Endothelial cell (in vitro differentiated cells): ENCODE measurements at regions not wholly inside any gene's neighbourhood (a gene's known extent, or its start where the extent isn't known, plus 50 kb on each side); places are given as distances from the start of the nearest gene placed in this dataset.

Experiments used
- DNase-seq: peaks from one replicate; pipeline ENCODE4 v3.0.0; 2021; ENCODE audit warnings: low spot score
- H3K27ac Mint-ChIP-seq: one replicate; pipeline ENCODE4 v1.8.0; 2021; ENCODE audit warnings: mixed read lengths, inconsistent platforms; ENCODE audit not compliant: unreplicated experiment
- H3K27me3 Mint-ChIP-seq: one replicate; pipeline ENCODE4 v1.8.0; 2021; ENCODE audit warnings: mild to moderate bottlenecking, moderate library complexity, mixed read lengths, inconsistent platforms; ENCODE audit not compliant: unreplicated experiment
- H3K36me3 Mint-ChIP-seq: one replicate; pipeline ENCODE4 v1.8.0; 2021; ENCODE audit warnings: mild to moderate bottlenecking, low read depth, mixed read lengths, inconsistent platforms; ENCODE audit not compliant: unreplicated experiment
- H3K4me1 Mint-ChIP-seq: one replicate; pipeline ENCODE4 v1.8.0; 2021; ENCODE audit warnings: mild to moderate bottlenecking, mixed read lengths, inconsistent platforms; ENCODE audit not compliant: unreplicated experiment
- H3K4me3 Mint-ChIP-seq: one replicate; pipeline ENCODE4 v1.8.0; 2021; ENCODE audit warnings: mild to moderate bottlenecking, mixed read lengths, inconsistent platforms; ENCODE audit not compliant: unreplicated experiment
- H3K9me3 Mint-ChIP-seq: one replicate; pipeline ENCODE4 v1.8.0; 2021; ENCODE audit warnings: mixed read lengths, inconsistent platforms; ENCODE audit not compliant: unreplicated experiment
- TF ChIP-seq, protein P1 (sequence below): fragments of 200-600 bp; sonication (generic); IDR thresholded peaks from one replicate; pipeline ENCODE4 v1.5.0; 2021; ENCODE audit warnings: antibody characterized with exemption; ENCODE audit not compliant: unreplicated experiment

DNA sequence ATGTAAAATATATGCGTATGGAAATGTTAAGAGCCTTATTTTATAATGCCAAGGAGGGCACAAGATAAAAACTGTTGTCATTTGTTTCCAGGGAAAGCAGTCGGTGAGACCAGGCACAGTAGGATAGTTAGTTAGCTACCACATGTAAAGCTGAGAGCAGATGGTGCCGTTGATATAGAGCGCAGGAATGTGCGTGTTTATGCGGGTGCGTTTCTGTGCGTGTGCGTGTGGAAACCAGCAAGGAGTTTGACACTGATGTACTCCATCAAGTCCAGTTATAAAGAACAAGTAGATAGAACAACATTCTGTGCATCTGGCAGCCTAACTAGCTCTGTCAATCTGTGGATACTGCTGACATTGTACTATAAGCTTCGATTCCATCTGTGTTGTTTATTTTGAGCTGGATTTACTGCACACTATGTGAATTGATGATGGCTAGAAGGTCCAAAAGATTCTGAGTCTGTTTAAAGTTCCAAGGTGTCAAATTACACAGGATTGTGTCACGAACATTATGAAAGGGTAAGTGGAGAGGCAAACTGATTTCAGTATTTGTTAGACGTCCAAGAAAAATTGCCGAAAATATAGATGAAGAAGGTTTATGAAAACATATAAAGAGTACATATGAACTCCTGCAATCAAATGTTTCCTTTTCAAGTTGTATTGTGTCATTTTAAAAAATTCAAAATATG, 494.9 kb upstream of the MEF2C start:
- H3K27me3 Mint-ChIP-seq = no peaks in the 10 kb centered on the region
- no peak overlapping the region for H3K27ac Mint-ChIP-seq
- TF ChIP-seq, protein P1, sequence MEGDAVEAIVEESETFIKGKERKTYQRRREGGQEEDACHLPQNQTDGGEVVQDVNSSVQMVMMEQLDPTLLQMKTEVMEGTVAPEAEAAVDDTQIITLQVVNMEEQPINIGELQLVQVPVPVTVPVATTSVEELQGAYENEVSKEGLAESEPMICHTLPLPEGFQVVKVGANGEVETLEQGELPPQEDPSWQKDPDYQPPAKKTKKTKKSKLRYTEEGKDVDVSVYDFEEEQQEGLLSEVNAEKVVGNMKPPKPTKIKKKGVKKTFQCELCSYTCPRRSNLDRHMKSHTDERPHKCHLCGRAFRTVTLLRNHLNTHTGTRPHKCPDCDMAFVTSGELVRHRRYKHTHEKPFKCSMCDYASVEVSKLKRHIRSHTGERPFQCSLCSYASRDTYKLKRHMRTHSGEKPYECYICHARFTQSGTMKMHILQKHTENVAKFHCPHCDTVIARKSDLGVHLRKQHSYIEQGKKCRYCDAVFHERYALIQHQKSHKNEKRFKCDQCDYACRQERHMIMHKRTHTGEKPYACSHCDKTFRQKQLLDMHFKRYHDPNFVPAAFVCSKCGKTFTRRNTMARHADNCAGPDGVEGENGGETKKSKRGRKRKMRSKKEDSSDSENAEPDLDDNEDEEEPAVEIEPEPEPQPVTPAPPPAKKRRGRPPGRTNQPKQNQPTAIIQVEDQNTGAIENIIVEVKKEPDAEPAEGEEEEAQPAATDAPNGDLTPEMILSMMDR = no peak
- no peak overlapping the region for H3K4me3 Mint-ChIP-seq
- H3K9me3 Mint-ChIP-seq = no peaks in the 10 kb centered on the region
- H3K4me1 Mint-ChIP-seq = no peaks in the 10 kb centered on the region
- no peak for DNase-seq
- H3K36me3 Mint-ChIP-seq = no peaks in the 10 kb centered on the region

DNA sequence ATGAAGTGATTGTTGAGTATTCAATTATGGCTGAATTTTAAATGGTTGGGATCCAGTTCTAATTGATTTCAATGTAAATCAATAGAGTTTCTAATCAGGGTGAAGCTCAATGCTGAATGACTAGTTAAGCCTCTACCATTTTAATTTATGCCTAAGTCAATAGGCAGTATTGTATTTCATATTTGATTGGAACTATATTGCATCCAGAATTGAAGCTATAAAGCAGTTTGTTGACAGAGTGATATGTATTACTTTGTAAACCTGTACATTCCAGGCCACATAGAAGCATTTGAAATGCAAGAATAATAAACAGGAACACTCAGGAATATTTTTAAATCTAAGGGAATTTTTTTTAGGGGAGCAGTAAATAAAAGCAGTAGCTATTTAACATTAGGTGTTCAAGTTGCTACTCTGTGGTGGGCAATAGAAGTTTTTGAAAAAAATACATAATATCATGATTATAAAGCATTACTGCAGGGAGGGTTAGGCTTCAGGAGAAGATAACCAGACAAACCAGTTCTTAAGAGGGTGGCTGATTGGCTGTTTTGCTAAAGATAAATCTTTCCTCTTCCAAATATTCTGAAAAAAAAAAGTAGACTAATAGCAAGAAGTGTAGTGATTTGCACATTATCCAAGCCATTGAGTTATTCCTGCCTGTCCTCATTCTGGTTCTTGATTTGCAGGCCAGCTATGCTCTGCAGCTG, 492.0 kb upstream of the MEF2C start:
- H3K9me3 Mint-ChIP-seq = no peaks in the 10 kb centered on the region
- H3K27ac Mint-ChIP-seq = no peak overlapping the region
- no peaks in the 10 kb centered on the region for H3K4me1 Mint-ChIP-seq
- TF ChIP-seq, protein P1 = no peak
- DNase-seq = no peak
- no peak overlapping the region for H3K4me3 Mint-ChIP-seq
- H3K36me3 Mint-ChIP-seq = no peaks in the 10 kb centered on the region
- H3K27me3 Mint-ChIP-seq = no peaks in the 10 kb centered on the region

DNA sequence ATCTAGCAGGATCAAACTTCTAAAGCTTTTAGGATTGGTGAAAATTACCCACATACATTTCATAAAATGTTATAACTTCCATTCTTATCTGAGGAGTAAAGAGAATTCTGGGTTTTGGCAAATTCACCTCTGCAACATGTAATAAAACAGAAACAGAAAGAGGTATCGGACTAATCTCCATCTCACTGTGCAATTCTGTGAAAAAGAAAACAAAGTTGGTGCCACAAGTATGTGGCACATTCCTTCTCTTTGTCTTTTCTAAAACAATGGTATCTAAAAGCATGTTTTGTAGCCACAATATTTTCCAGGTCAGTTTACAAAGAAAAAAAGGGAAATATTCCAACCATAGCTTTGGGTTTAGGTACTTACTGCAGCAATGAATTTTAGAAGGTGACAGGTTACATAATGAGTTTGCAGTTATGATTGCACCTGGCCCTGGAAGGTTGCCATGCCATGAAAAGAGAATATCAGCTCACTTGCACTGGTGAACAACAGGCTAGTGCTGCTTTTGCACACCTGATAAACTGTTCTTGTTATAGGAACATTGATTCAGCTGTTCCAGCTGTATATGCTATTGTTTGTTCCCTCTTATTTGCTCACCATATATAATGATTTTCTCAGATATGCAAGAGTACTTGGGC, 491.3 kb upstream of the MEF2C start:
- Mint-ChIP-seq H3K27ac (no peak overlapping the region), H3K27me3 (no peaks in the 10 kb centered on the region), H3K36me3 (no peaks in the 10 kb centered on the region), H3K4me1 (no peaks in the 10 kb centered on the region), H3K4me3 (no peak overlapping the region), H3K9me3 (no peaks in the 10 kb centered on the region)
- TF ChIP-seq, protein P1 = no peak
- no peak for DNase-seq

GRCh38 chr5:89372176-89372575, 489.2 kb upstream of the MEF2C start:
- Mint-ChIP-seq H3K36me3 (no peaks in the 10 kb centered on the region), H3K9me3 (no peaks in the 10 kb centered on the region), H3K27ac (no peak overlapping the region), H3K4me3 (no peak overlapping the region), H3K4me1 (no peaks in the 10 kb centered on the region), H3K27me3 (no peaks in the 10 kb centered on the region)
- TF ChIP-seq, protein P1 = no peak
- no peak for DNase-seq

GRCh38 chr5:89371646-89372045, 488.7 kb upstream of the MEF2C start:
- Mint-ChIP-seq H3K27ac (no peak overlapping the region), H3K9me3 (no peaks in the 10 kb centered on the region), H3K4me3 (no peak overlapping the region), H3K36me3 (no peaks in the 10 kb centered on the region), H3K27me3 (no peaks in the 10 kb centered on the region), H3K4me1 (no peaks in the 10 kb centered on the region)
- DNase-seq = no peak
- TF ChIP-seq, protein P1 = no peak
